ENCODE measurements at regions not wholly inside any gene's neighbourhood (a gene's known extent, or its start where the extent isn't known, plus 50 kb on each side); places are given as distances from the start of the nearest gene placed in this dataset.

GRCh38 chr6:105539911-105540310 is 137.0 kb upstream of the PREP start:
- no peak for TF ChIP-seq CTCF (IDR thresholded peaks at IDR 0.05; ENCODE audit: control insufficient read depth, insufficient read depth, low read depth, low read length, missing control alignments)
- H3K4me3 ChIP-seq (ENCODE audit: control insufficient read depth, low read depth, low read length), result no peak overlapping the region
- no peak for DNase-seq (ENCODE audit: low read depth)

DNA sequence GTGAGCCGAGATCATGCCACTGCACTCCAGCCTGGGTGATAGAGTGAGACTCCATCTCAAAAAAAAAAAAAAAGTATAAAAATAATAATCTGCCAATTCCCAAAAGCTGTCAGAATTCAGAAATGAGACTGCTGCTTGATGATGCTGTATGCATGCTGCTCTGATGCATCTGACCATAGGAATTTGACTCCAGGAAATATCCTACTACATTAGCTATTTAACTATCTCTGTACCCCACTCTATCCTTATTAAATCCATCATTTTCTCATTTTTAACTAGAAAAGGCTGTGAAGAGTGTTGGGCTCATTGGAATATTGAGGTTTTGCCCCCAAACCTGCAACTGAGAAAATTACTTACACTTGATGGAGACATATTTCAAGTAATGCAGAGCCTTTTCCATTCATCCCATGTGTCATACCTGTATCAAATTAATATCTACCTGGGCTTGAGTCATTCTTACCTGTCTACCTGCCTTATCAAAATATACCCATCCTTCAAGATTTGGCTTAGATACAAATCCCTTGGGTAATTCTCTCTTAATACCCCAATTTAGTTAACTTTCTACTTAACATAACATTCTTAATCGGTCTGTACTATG is 135.2 kb upstream of the PREP start:
- TF ChIP-seq CTCF (IDR thresholded peaks at IDR 0.05; ENCODE audit: control insufficient read depth, insufficient read depth, low read depth, low read length, missing control alignments), result no peak
- DNase-seq (ENCODE audit: low read depth), result no peak
- no peak overlapping the region for H3K4me3 ChIP-seq (ENCODE audit: control insufficient read depth, low read depth, low read length)

DNA sequence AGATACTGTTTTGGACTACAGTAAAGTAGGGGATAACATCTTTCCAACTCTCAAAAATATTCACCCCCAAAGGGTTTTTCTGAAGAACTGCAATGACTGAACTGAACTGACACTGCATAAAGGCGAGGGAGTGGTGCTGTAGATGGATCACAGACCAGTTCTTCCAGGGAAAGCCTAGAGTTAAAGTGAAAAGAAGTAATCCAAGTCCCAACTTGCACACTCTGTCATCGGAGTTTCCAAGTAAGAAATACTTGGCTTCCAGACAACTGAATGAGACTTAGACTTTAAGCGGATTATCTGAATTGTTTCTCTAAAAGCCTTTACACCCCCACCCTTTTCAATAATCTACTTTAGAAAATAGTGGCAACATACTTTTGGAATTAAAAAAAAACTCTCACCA is 134.1 kb upstream of the PREP start:
- H3K4me3 ChIP-seq (ENCODE audit: control insufficient read depth, low read depth, low read length), result no peak overlapping the region
- no peak for TF ChIP-seq CTCF (IDR thresholded peaks at IDR 0.05; ENCODE audit: control insufficient read depth, insufficient read depth, low read depth, low read length, missing control alignments)
- no peak for DNase-seq (ENCODE audit: low read depth)

DNA sequence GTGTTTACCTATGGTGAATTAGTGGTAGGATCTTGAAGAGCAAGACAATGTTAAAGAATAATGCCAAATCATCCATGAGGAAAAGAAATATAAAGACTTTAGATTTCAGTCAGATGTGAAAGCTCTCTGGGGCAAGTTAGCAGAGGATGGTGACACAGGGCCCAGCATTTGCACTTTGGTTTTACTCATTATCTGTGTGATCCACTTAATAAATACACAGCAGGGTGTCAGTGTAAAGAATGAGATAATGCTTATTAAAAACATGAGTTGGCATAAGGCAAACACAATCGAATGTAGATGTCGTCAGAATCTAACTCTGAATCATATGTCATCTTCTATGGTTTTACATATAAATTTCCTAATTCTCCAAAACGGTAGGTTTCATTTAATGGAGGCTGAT is 130.4 kb upstream of the PREP start:
- no peak overlapping the region for H3K4me3 ChIP-seq (ENCODE audit: control insufficient read depth, low read depth, low read length)
- TF ChIP-seq CTCF (IDR thresholded peaks at IDR 0.05; ENCODE audit: control insufficient read depth, insufficient read depth, low read depth, low read length, missing control alignments), result no peak
- no peak for DNase-seq (ENCODE audit: low read depth)

DNA sequence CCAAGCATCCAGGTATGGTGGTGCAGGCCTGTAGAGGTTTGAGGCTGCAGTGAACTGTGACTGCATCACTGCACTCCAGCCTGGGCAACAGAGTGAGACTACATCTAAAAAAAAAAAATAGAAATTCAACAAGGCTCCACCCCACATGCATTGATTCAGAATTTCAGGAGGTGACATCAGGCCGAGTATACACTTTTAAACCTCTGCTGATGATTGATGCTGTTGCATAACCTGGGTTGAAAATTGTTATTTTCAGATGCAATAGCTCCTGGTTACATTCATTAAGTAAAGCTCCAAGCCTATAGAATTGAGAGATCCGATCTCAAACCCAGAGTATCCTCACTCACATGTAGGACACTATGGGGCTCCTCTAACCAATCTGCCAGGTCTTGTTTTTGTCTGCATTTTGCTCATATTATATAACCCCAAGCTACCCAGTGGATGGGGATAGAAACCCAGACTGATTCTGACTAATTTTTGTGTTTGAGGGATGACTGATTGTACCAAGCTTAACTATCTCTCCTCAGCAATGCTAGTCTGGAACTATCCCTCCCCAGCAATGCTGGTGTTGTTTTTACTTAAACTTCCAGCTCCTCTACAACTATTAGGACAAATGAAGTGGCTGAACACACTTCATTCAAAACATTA is 123.5 kb upstream of the PREP start:
- H3K4me3 ChIP-seq (ENCODE audit: control insufficient read depth, low read depth, low read length), result no peak overlapping the region
- no peak for DNase-seq (ENCODE audit: low read depth)
- TF ChIP-seq CTCF (IDR thresholded peaks at IDR 0.05; ENCODE audit: control insufficient read depth, insufficient read depth, low read depth, low read length, missing control alignments), result no peak

- H3K4me3 ChIP-seq (ENCODE audit: control insufficient read depth, low read depth, low read length), result no peak overlapping the region
- no peak for TF ChIP-seq CTCF (IDR thresholded peaks at IDR 0.05; ENCODE audit: control insufficient read depth, insufficient read depth, low read depth, low read length, missing control alignments)
- no peak for DNase-seq (ENCODE audit: low read depth)
Observed at GRCh38 chr6:105522626-105523322, 119.9 kb upstream of the PREP start.

All from AG09309 (cell line).